GM12878 (cell line): ENCODE measurements at regions not wholly inside any gene's neighbourhood (a gene's known extent, or its start where the extent isn't known, plus 50 kb on each side); places are given as distances from the start of the nearest gene placed in this dataset.

Source experiments
- ATAC-seq: fragments of 200-7000 bp; cut with Tn5 transposase; 3 replicates; pipeline ENCODE4 v1.9.1; 2020; ENCODE audit warnings: mild to moderate bottlenecking, moderate library complexity
- BruUV-seq: library from RNA; stranded (reverse); fragments of 400-500 nt; replicated peaks from 2 replicates; lab custom pipeline; 2021; lab: Mats Ljungman, UMichigan
- CTCF ChIA-PET: fragments of 300-600 bp; sonication (Branson Sonifier 250); formaldehyde crosslinking; extraction: SDS; loops from one replicate; lab custom pipeline; 2021; ENCODE audit warnings: inconsistent platforms; lab: Yijun Ruan, JAX
- POLR2A ChIA-PET: fragments of 350-600 bp; formaldehyde crosslinking; extraction: SDS; loops from one replicate; lab custom pipeline; 2021; ENCODE audit warnings: inconsistent platforms; lab: Charles Lee
- RAD21 ChIA-PET: fragments of 300-600 bp; sonication (Branson Sonifier 250); formaldehyde crosslinking; loops from one replicate; lab custom pipeline; 2023; ENCODE audit warnings: antibody characterized with exemption; ENCODE audit not compliant: unreplicated experiment; lab: Charles Lee
- SMC1A ChIA-PET: fragments of 300-600 bp; sonication (Branson Sonifier 250); formaldehyde crosslinking; loops from one replicate; lab custom pipeline; 2023; ENCODE audit not compliant: unreplicated experiment, uncharacterized antibody; lab: Charles Lee
- DNase-seq: peaks from one replicate; pipeline ENCODE4 v3.0.0-alpha.2; 2011; ENCODE audit warnings: low read depth, low spot score
- FAIRE-seq: peaks from 3 replicates; lab custom pipeline; 2011; peaks lifted over from hg19 to GRCh38; lab: Jason Lieb, UNC
- H2AFZ ChIP-seq: 2 replicates; pipeline ENCODE4 v1.6.0; 2011; ENCODE audit warnings: low read depth, low read length, control low read depth; ENCODE audit not compliant: control insufficient read depth
- H3K27ac ChIP-seq: 2 replicates; pipeline ENCODE4 v1.5.1; 2011; ENCODE audit warnings: control low read depth; ENCODE audit not compliant: control insufficient read depth, insufficient read depth
- H3K27me3 ChIP-seq, 2 experiments: replicated peaks in 1 of 2; 2 replicates each; pipeline versions ENCODE4 v1.6.0 to v1.6.1; 2011; ENCODE audit warnings: low read length in 1 of 2; ENCODE audit not compliant: control insufficient read depth in 2 of 2, insufficient read depth in 2 of 2
- H3K36me3 ChIP-seq, 2 experiments: 2 replicates each; pipeline ENCODE4 v1.5.1; 2011; ENCODE audit warnings: low read length in 1 of 2; ENCODE audit not compliant: control insufficient read depth in 2 of 2, insufficient read depth in 2 of 2
- H3K4me1 ChIP-seq: 2 replicates; pipeline ENCODE4 v1.6.1; 2011; ENCODE audit warnings: mild to moderate bottlenecking, low read length, moderate library complexity, mixed read lengths; ENCODE audit not compliant: control insufficient read depth, insufficient read depth
- H3K4me2 ChIP-seq: 2 replicates; pipeline ENCODE4 v1.6.0; 2011; ENCODE audit warnings: control low read depth; ENCODE audit not compliant: control insufficient read depth, insufficient read depth
- H3K4me3 ChIP-seq: fragments of 200-600 bp; sonication (generic); 2 replicates; pipeline ENCODE4 v1.5.1; 2016
- H3K79me2 ChIP-seq: 2 replicates; pipeline ENCODE4 v1.6.0; 2011; ENCODE audit warnings: low read length; ENCODE audit not compliant: control insufficient read depth, insufficient read depth
- H3K9ac ChIP-seq: 2 replicates; pipeline ENCODE4 v1.8.0; 2011; ENCODE audit warnings: low read length, control low read depth, mixed read lengths; ENCODE audit not compliant: control insufficient read depth, insufficient read depth
- H3K9me3 ChIP-seq: replicated peaks from 3 replicates; pipeline ENCODE4 v1.5.1; 2011; ENCODE audit warnings: mild to moderate bottlenecking, low read length; ENCODE audit not compliant: control insufficient read depth, insufficient read depth
- H4K20me1 ChIP-seq: 2 replicates; pipeline ENCODE4 v1.6.0; 2011; ENCODE audit not compliant: control insufficient read depth, insufficient read depth
- ATF3 ChIP-seq: IDR thresholded peaks from 2 replicates; pipeline ENCODE4 v1.6.1; 2011; ENCODE audit warnings: low read depth, mild to moderate bottlenecking, low read length, moderate library complexity, borderline replicate concordance; ENCODE audit errors: extremely low read depth
- JUNB ChIP-seq: IDR thresholded peaks from 2 replicates; pipeline ENCODE4 v1.6.1; 2016; ENCODE audit warnings: antibody characterized with exemption, mild to moderate bottlenecking
- KLF5 ChIP-seq: fragments of 450-650 bp; IDR thresholded peaks from 2 replicates; pipeline ENCODE4 v1.6.1; 2014; ENCODE audit warnings: mild to moderate bottlenecking; ENCODE audit not compliant: partially characterized antibody
- LARP7 ChIP-seq: fragments of 450-650 bp; IDR thresholded peaks from 2 replicates; pipeline ENCODE4 v1.6.1; 2017; ENCODE audit warnings: mild to moderate bottlenecking
- MYC ChIP-seq: IDR thresholded peaks from 2 replicates; pipeline ENCODE4 v1.6.1; 2011; ENCODE audit warnings: mild to moderate bottlenecking, low read length, moderate library complexity, inconsistent platforms; ENCODE audit not compliant: insufficient read depth, insufficient replicate concordance, insufficient read length, severe bottlenecking
- PAX8 ChIP-seq: fragments of 450-650 bp; IDR thresholded peaks from 2 replicates; pipeline ENCODE4 v1.6.1; 2017; ENCODE audit warnings: mild to moderate bottlenecking, moderate library complexity
- RELB ChIP-seq: fragments of 450-650 bp; IDR thresholded peaks from 2 replicates; pipeline ENCODE4 v1.6.1; 2017; ENCODE audit warnings: low read depth, mild to moderate bottlenecking, moderate library complexity
- RUNX3 ChIP-seq: IDR thresholded peaks from 2 replicates; pipeline ENCODE4 v1.6.1; 2012; ENCODE audit warnings: low read length, inconsistent platforms
- STAT1 ChIP-seq: fragments of 450-650 bp; conservative IDR thresholded peaks from 2 replicates; pipeline ENCODE4 v1.6.1; 2014; ENCODE audit warnings: antibody characterized with exemption, mild to moderate bottlenecking
- TCF7 ChIP-seq: IDR thresholded peaks from 2 replicates; pipeline ENCODE4 v1.6.1; 2014; ENCODE audit warnings: antibody characterized with exemption, borderline replicate concordance
- ZNF207 ChIP-seq: fragments of 450-650 bp; IDR thresholded peaks from 2 replicates; pipeline ENCODE4 v1.6.1; 2014; ENCODE audit warnings: antibody characterized with exemption, mild to moderate bottlenecking, borderline replicate concordance
- ZNF592 ChIP-seq: fragments of 450-650 bp; IDR thresholded peaks from 2 replicates; pipeline ENCODE4 v1.6.1; 2017; ENCODE audit warnings: mild to moderate bottlenecking, moderate library complexity
- ZZZ3 ChIP-seq: IDR thresholded peaks from 2 replicates; pipeline ENCODE4 v1.6.1; 2011; ENCODE audit warnings: low read depth; ENCODE audit not compliant: control insufficient read depth, insufficient read length
- WGBS: methylation state at CpG from one replicate; pipeline ENCODE4 v1.1.6; 2016; ENCODE audit warnings: low lambda C conversion rate; ENCODE audit not compliant: insufficient replicate concordance, insufficient coverage; ENCODE audit errors: missing lambda C conversion rate; 5-methylcytosine and 5-hydroxymethylcytosine counted together
- in situ Hi-C: fragments of 300-500 bp; cut with MboI; formaldehyde crosslinking; loops from 9 replicates; pipeline ENCODE4 v1.14.3; 2018; ENCODE audit warnings: mixed read lengths
- intact Hi-C: fragments of 100-400 bp; cut with micrococcal nuclease; formaldehyde crosslinking; loops from one replicate; pipeline ENCODE4 v1.14.2; 2022; ENCODE audit not compliant: unreplicated experiment

GRCh38 chr6:143608906-143609305, 68.9 kb upstream of the PHACTR2 start (continued):
- TF ChIP-seq PAX8 (no peak), LARP7 (no peak), TCF7 (no peak), STAT1 (no peak), ATF3 (no peak), RELB (no peak), RUNX3 (no peak)

- SMC1A ChIA-PET: no interaction called here
- BruUV-seq: no TSS peak
Observed at GRCh38 chr6:143607974-143608373, 69.8 kb upstream of the PHACTR2 start.

More at GRCh38 chr6:143607974-143608373, 69.8 kb upstream of the PHACTR2 start:
- Histone ChIP-seq H3K36me3 (no peaks in the 10 kb centered on the region), H3K27ac (no peak overlapping the region), H3K4me1 (no peaks in the 10 kb centered on the region), H3K9me3 (no peaks in the 10 kb centered on the region), H4K20me1 (no peaks in the 10 kb centered on the region), H3K79me2 (no peaks in the 10 kb centered on the region), H3K27me3 (no peaks in the 10 kb centered on the region), H3K4me3 (no peak overlapping the region), H2AFZ (no peak overlapping the region), H3K9ac (no peak overlapping the region), H3K4me2 (no peak overlapping the region)
- ChIA-PET POLR2A (no interaction called here), RAD21 (no interaction called here), CTCF (interaction anchor here (1.1 to 1.3 kb wide), 2 partner anchors 33 to 336 kb away, joined by 3 to 4 read pairs; no protein-coding TSS in a partner anchor)
- in situ Hi-C loops (no loop called here), intact Hi-C loops (no loop called here)
- TF ChIP-seq KLF5: no peak
- TF ChIP-seq MYC: no peak
- no peak for TF ChIP-seq ZNF207
- no peak for TF ChIP-seq JUNB
- TF ChIP-seq ZZZ3: no peak
- TF ChIP-seq ZNF592: no peak
- DNase-seq (no peak), FAIRE-seq (no peak), ATAC-seq (no peak)
- 60% methylated on average over 7 of the region's 7 CpGs for WGBS
